T follicular helper cell (primary cell): ENCODE measurements at regions not wholly inside any gene's neighbourhood (a gene's known extent, or its start where the extent isn't known, plus 50 kb on each side); places are given as distances from the start of the nearest gene placed in this dataset.

Experiments used
- DNase-seq: peaks from one replicate; pipeline ENCODE4 v3.0.0-alpha.2; 2020; ENCODE audit warnings: low read depth

GRCh38 chr3:104564045-104564643 lies 802.6 kb upstream of the ALCAM start:
- peak; percentile 45 for DNase-seq

- no peak for DNase-seq
Observed at GRCh38 chr3:104566054-104566453, 800.7 kb upstream of the ALCAM start.

GRCh38 chr3:104575634-104576033 lies 791.1 kb upstream of the ALCAM start:
- no peak for DNase-seq

- DNase-seq = no peak
Observed at GRCh38 chr3:104578558-104578957, 788.2 kb upstream of the ALCAM start.

DNA sequence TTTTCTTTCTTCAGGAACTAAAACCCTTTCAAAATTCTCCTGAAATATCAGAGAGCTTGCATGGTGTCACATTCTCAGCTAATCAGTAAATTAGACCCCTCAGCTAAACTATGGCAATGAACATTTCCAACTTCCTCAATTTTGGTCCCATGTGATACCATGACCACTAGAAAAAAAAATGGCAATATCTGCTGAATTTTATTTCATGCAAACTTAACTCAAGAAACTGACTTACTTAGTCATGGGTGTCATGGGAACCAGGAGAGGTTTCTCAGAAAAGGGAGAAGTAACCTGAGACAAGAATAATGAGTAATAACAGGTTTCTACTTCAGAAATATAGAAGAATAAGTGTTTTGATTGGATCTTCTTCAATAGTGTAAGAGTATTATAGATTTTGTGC lies 784.6 kb upstream of the ALCAM start:
- DNase-seq = no peak

DNA sequence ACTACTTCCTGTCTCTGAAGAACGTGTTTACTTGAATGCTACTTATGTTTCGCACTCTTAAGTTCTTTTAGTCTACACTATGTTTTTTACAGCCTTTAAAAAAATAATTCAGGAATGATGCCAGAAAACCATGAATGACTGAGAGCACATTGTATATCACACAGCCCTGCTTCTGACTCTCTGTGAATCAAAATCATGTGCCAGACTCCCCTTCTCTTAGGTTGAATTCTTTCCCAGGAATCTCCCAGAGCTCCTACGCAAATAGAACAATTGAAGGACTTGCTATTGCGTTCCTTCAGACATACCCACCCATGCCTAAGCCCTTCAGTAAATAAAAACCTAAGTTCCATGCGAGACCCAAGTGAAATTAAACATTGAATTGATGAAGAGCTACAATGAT lies 782.0 kb upstream of the ALCAM start:
- DNase-seq = no peak

DNA sequence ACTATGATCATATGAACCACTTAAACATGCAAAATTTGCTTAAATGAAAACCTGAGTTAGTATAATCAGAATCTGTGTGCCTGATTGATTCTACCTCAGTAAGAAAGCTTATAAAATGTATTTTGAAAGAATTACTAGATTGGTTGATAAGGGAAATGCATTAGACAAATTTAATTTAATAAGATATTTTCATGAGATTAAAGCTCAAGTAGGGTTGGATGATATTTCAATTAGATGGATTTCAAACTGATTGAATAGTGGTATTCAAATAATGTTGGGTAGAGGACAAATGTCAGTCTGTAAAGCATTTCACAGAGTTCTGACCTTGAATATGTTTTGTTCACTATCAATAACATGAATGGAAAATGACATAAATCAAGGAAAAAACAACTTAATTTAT lies 780.4 kb upstream of the ALCAM start:
- no peak for DNase-seq

DNA sequence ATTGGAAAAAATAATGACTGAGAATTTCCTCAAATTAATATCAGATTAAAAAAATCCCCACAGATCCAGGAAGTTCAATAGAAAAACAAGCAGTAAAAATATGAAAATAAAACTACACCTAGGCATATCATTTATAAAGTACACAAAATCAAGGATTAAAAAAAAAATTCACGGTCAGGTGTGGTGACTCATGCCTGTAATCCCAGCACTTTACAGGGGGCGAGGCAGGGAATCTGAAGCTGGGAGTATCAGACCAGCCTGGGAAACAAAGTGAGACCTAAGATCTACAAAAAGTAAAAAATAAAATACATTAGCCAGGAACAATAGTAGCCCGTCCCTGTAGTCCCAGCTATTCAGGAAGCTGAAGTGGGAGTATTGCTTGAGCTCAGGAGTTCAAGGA lies 778.3 kb upstream of the ALCAM start:
- DNase-seq = no peak

DNA sequence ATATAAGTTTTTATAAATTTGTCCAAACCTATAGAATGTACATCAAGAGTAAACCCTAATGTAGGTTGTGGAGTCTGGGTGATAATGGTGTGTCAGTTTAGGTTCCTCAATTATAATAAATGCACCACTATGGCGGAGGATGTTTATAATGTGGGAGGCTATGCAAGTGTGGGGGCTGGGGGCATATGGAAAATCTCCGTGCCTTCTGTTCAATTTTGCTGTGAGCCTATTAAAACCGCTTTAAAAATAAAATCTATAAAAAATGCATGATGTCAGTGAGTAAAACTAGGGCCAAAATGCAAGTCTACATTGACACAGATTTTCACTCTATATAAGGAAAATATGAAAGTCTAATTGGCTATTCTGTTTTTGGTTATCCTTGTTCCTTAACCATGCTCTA lies 774.9 kb upstream of the ALCAM start:
- no peak for DNase-seq

GRCh38 chr3:104594491-104594890 lies 772.2 kb upstream of the ALCAM start:
- no peak for DNase-seq

DNA sequence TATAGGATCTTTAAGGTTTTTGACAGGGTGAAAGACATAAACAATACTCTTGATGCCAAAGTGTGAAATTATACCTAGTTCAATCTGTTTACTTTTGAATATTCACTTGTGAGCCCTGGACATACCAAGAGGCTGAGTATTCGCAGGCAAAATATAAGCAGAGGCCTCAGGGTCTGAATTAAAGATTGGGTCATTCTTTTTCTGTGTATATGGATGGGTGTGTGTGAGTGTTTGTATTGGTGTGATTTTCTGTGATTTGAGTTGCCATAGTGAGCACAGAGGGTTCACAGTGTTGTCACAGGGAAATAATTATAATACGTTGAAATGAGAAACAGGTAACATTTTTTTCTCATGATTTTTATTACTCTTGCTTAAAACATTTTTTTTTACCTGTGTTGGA lies 770.7 kb upstream of the ALCAM start:
- no peak for DNase-seq

DNA sequence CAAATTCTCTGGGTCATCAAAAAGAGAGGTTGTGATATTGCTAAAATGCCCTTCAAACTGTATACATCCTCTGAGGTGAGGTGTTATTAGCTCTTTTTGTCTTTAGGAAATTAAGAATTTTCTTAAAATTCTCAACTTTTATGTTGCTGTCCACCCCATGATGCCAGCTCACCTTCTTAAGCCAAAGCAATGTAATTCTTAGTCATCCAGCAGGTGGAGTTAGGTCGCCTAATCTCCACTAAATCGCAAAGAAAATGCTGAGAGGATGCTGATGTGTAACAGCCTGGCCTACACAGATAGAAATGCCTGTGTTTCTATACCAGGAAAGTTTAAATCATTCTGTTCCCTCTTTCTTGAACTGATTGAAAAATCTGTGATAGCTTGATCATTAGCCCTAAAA lies 770.2 kb upstream of the ALCAM start:
- no peak for DNase-seq

GRCh38 chr3:104598848-104599511 lies 767.7 kb upstream of the ALCAM start:
- DNase-seq = no peak

- DNase-seq = no peak
Observed at GRCh38 chr3:104604326-104605010, 762.2 kb upstream of the ALCAM start.

DNA sequence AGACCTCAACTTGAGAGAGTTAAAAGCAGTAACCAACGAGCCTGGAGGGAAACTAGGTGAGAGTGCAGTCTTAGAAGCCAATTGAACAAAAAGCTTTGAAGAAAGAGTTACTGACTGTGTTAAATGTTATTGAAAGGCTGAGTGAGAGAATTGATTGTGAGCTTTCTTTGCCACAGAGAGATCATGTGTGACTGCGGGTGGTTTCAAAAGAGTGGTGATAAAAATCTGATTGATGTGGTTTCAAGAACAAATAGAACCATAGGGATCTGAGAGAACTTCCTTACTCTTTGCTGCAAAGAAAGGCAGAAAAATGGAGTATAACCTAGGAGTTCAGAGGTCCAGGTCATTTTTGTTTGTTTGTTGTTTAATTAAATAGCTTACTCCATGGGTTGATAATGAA lies 759.9 kb upstream of the ALCAM start:
- no peak for DNase-seq

GRCh38 chr3:104610730-104611652 lies 755.7 kb upstream of the ALCAM start:
- DNase-seq = no peak

DNA sequence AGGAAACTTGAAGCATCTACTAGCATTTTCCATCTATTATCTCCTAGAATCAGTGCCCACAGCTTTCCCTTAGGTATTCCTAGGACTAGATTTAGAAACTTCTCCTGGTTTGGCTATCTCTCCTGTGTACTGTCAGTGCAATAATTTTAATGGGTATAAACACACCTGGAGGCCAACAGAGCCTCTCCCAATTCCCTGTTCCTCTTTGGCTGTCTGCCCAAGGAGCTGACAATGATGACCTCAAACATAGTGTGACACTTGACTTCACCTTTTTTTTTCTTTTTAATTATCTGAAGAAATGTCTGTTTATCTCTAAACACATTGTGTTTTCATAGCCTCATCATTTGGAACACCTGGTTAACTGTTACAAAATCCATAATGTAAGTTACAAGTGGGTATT lies 754.5 kb upstream of the ALCAM start:
- DNase-seq = no peak

DNA sequence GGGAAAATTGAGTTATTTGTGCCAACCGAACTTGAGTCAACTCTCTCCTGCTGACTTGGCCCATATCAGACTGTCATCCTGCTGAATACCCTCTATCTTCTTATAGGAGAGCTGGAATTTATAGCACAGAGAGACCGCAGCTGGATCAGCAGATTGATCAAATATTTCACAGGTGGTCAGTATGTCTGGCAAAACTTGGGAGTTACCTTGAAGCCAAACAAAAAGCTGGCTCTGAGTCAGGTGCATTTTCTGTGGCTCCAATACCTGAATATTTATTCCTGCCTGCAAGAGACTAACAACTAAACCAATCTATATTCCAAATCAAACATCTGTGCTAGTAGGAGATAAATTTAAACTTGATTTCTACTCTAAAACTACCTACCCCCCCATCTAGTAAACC lies 752.1 kb upstream of the ALCAM start:
- DNase-seq = no peak

- no peak for DNase-seq
Observed at GRCh38 chr3:104628185-104628789, 738.4 kb upstream of the ALCAM start.

DNA sequence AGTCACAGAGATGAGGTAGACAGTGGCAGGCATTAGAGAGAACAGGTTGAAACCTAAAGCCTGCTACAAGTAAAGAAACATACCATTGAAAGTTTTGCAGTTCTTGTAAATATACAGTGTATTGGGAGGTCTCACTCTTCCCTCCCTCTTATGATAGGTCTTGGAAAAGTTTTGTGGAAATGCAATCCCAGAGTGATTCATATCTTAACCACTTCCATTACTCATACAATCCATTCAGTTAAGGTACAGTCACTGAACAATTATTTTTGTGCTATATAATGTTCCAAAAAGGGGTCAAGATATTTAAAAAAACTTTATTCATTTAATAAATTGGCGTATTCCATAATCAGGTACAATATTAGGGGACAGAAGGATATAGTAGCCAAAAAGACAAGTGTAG lies 737.7 kb upstream of the ALCAM start:
- DNase-seq = no peak

- no peak for DNase-seq
Observed at GRCh38 chr3:104631254-104631653, 735.5 kb upstream of the ALCAM start.

- DNase-seq = no peak
Observed at GRCh38 chr3:104632521-104632920, 734.2 kb upstream of the ALCAM start.
